Endothelial cell of umbilical vein (primary cell): ENCODE measurements at regions not wholly inside any gene's neighbourhood (a gene's known extent, or its start where the extent isn't known, plus 50 kb on each side); places are given as distances from the start of the nearest gene placed in this dataset.

Experiments
- BruUV-seq: library from RNA; stranded (reverse); fragments of 400-500 nt; replicated peaks from 2 replicates; lab custom pipeline; 2021; lab: Mats Ljungman, UMichigan
- CTCF ChIA-PET: fragments of 300-600, 350-600 bp; sonication (Branson Sonifier 250); formaldehyde crosslinking; loops from one replicate; lab custom pipeline; 2021; ENCODE audit warnings: antibody characterized with exemption, inconsistent platforms; lab: Charles Lee
- POLR2A ChIA-PET: fragments of 300-600, 350-600 bp; sonication (Branson Sonifier 250); formaldehyde crosslinking; loops from one replicate; lab custom pipeline; 2021; ENCODE audit warnings: antibody characterized with exemption, inconsistent platforms; lab: Charles Lee
- DNase-seq: peaks from one replicate; pipeline ENCODE4 v3.0.0-alpha.2; 2011; ENCODE audit warnings: low read depth, low spot score
- FAIRE-seq: peaks from 2 replicates; lab custom pipeline; 2011; peaks lifted over from hg19 to GRCh38; lab: Jason Lieb, UNC
- H2AFZ ChIP-seq: 2 replicates; pipeline ENCODE4 v1.6.0; 2012; ENCODE audit warnings: low read depth, low read length, control low read depth, inconsistent platforms
- H3K27ac ChIP-seq: 2 replicates; pipeline ENCODE4 v1.5.1; 2011; ENCODE audit warnings: low read depth, mild to moderate bottlenecking, control low read depth, low read length, moderate library complexity; ENCODE audit not compliant: insufficient read depth
- H3K27me3 ChIP-seq, 2 experiments: 2 replicates each; pipeline versions ENCODE4 v1.6.0 to v1.6.1; 2011; ENCODE audit warnings: low read length in 2 of 2, mixed read lengths in 1 of 2; ENCODE audit not compliant: control insufficient read depth in 2 of 2, insufficient read depth in 2 of 2
- H3K36me3 ChIP-seq, 2 experiments: 2 replicates in 1 of 2; 3 replicates in 1 of 2; pipeline ENCODE4 v1.5.1; 2011; ENCODE audit warnings: low read length in 2 of 2, mild to moderate bottlenecking in 1 of 2, moderate library complexity in 1 of 2; ENCODE audit not compliant: control insufficient read depth in 2 of 2, insufficient read depth in 2 of 2; ENCODE audit errors: extremely low read depth in 1 of 2
- H3K4me1 ChIP-seq: 3 replicates; pipeline ENCODE4 v1.5.1; 2011; ENCODE audit warnings: mild to moderate bottlenecking, low read length; ENCODE audit not compliant: control insufficient read depth, insufficient read depth; ENCODE audit errors: extremely low read depth
- H3K4me2 ChIP-seq: 2 replicates; pipeline ENCODE4 v1.6.1; 2011; ENCODE audit warnings: low read length, control low read depth, mixed read lengths; ENCODE audit not compliant: insufficient read depth
- H3K4me3 ChIP-seq, 3 experiments: fragments of 200-600 bp in 1 of 3; sonication (generic), shearing (Covaris generic) in 1 of 3; replicated peaks in 1 of 3; 2 replicates each; pipeline ENCODE4 v1.5.1; 2011 to 2016; ENCODE audit warnings: control low read depth in 3 of 3, low read length in 3 of 3, mild to moderate bottlenecking in 2 of 3, inconsistent platforms in 1 of 3, low read depth in 1 of 3, moderate library complexity in 1 of 3; ENCODE audit not compliant: insufficient read depth in 1 of 3
- H3K79me2 ChIP-seq: 2 replicates; pipeline ENCODE4 v1.6.0; 2012; ENCODE audit warnings: low read length, inconsistent platforms; ENCODE audit not compliant: control insufficient read depth, insufficient read depth
- H3K9ac ChIP-seq: replicated peaks from 2 replicates; pipeline ENCODE3; 2011; ENCODE audit warnings: low read length, control low read depth; ENCODE audit not compliant: insufficient read depth; ENCODE audit errors: extremely low read depth
- H3K9me1 ChIP-seq: replicated peaks from 3 replicates; pipeline ENCODE4 v1.6.0; 2011; ENCODE audit warnings: mild to moderate bottlenecking, low read length; ENCODE audit not compliant: control insufficient read depth, insufficient read depth; ENCODE audit errors: extremely low read depth
- H3K9me3 ChIP-seq: replicated peaks from 2 replicates; pipeline ENCODE4 v1.5.1; 2012; ENCODE audit warnings: low read length, inconsistent platforms; ENCODE audit not compliant: control insufficient read depth, insufficient read depth
- H4K20me1 ChIP-seq: replicated peaks from 2 replicates; pipeline ENCODE3; 2011; ENCODE audit warnings: mild to moderate bottlenecking, low read length; ENCODE audit not compliant: control insufficient read depth, insufficient read depth; ENCODE audit errors: extremely low read depth
- EZH2 ChIP-seq: IDR thresholded peaks from 2 replicates; pipeline ENCODE4 v1.6.1; 2012; ENCODE audit warnings: borderline replicate concordance, low read depth, mild to moderate bottlenecking, moderate library complexity, low read length, inconsistent platforms; ENCODE audit not compliant: severe bottlenecking
- FOS ChIP-seq: IDR thresholded peaks from 2 replicates; pipeline ENCODE4 v1.6.1; 2011; ENCODE audit warnings: mild to moderate bottlenecking, low read length, moderate library complexity, borderline replicate concordance; ENCODE audit not compliant: insufficient read depth
- GATA2 ChIP-seq: IDR thresholded peaks from 2 replicates; pipeline ENCODE4 v1.7.0; 2011; ENCODE audit warnings: low read depth, mild to moderate bottlenecking, moderate library complexity, mixed read lengths, low read length; ENCODE audit not compliant: insufficient read length, insufficient read depth
- JUN ChIP-seq: IDR thresholded peaks from 2 replicates; pipeline ENCODE4 v1.6.1; 2011; ENCODE audit warnings: borderline replicate concordance, low read depth; ENCODE audit not compliant: insufficient read length, insufficient read depth
- MYC ChIP-seq: IDR thresholded peaks from one replicate; pipeline ENCODE4 v1.6.1; 2011; ENCODE audit warnings: mild to moderate bottlenecking, low read depth, low read length
- POLR2A ChIP-seq: IDR thresholded peaks from 2 replicates; pipeline ENCODE4 v1.6.1; 2012; ENCODE audit warnings: low read depth, mild to moderate bottlenecking, control low read depth, low read length
- POLR2AphosphoS5 ChIP-seq: IDR thresholded peaks from 2 replicates; pipeline ENCODE4 v1.6.1; 2012; ENCODE audit warnings: low read depth, mild to moderate bottlenecking, control low read depth, low read length, moderate library complexity; ENCODE audit not compliant: insufficient read depth
- dilution Hi-C: fragments of 300-500 bp; cut with MboI; formaldehyde crosslinking; loops from one replicate; pipeline ENCODE4 v1.15.0; 2019; ENCODE audit warnings: low sequenced_read_pairs; ENCODE audit not compliant: extremely low pct_ligation_motif_present
- intact Hi-C: fragments of 100-400 bp; cut with micrococcal nuclease; formaldehyde crosslinking; loops from one replicate; pipeline ENCODE4 v1.10.0; 2022
- TF ChIP-seq, protein P1 (sequence below), 2 donors: IDR thresholded peaks; 1 replicate in 1 of 2; 2 replicates in 1 of 2; pipeline ENCODE4 v1.5.1; 2011; ENCODE audit warnings: low read length in 2 of 2, mild to moderate bottlenecking in 2 of 2, moderate library complexity in 2 of 2, control low read depth in 1 of 2, inconsistent platforms in 1 of 2, low read depth in 1 of 2; ENCODE audit not compliant: insufficient read depth in 1 of 2; ENCODE audit errors: extremely low read depth in 1 of 2
- TF ChIP-seq, protein P2 (sequence below): IDR thresholded peaks from 2 replicates; pipeline ENCODE4 v1.6.1; 2011; ENCODE audit not compliant: insufficient read depth, insufficient read length

DNA sequence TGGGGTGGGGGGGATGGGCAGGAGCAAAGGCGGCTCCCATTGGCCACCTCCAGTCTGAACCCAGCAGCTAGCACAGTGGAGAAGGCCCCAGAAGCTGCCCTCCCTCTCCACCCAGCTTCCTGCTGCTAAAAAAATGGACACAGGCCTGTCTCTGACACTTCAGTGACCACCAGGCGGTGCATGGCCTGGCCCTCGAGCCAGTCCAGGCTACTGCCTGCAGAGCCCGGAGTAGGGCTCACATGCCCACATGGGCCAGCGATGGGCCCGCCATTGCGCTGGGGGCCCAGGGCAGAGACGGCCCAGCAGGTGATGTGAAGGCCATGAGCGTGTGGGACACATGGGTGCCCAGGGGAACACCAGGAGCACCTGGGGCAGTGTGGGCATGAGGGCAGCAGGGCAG, 52.1 kb upstream of the NOTCH1 start:
- FAIRE-seq: no peak
- H3K4me1 ChIP-seq: no peaks in the 10 kb centered on the region
- H2AFZ ChIP-seq: no peak overlapping the region
- POLR2A ChIA-PET: no interaction called here
- intact Hi-C loops: no loop called here
- no peaks in the 10 kb centered on the region for H3K79me2 ChIP-seq
- no peak overlapping the region for H3K9ac ChIP-seq
- H3K27me3 ChIP-seq: no peaks in the 10 kb centered on the region
- dilution Hi-C loops: no loop called here
- H3K36me3 ChIP-seq: no peaks in the 10 kb centered on the region
- H3K4me2 ChIP-seq: no peak overlapping the region
- no peak overlapping the region for H3K4me3 ChIP-seq
- CTCF ChIA-PET: interaction anchor here (0.9 kb wide), 1 partner anchor 27 kb away, joined by 10 read pairs; no protein-coding TSS in a partner anchor
- H4K20me1 ChIP-seq: no peaks in the 10 kb centered on the region
- BruUV-seq: no TSS peak
- no peaks in the 10 kb centered on the region for H3K9me3 ChIP-seq
- TF ChIP-seq FOS (no peak), GATA2 (no peak), JUN (no peak), MYC (no peak), EZH2 (no peak), POLR2A (no peak), POLR2AphosphoS5 (no peak)
- TF ChIP-seq, protein P1, sequence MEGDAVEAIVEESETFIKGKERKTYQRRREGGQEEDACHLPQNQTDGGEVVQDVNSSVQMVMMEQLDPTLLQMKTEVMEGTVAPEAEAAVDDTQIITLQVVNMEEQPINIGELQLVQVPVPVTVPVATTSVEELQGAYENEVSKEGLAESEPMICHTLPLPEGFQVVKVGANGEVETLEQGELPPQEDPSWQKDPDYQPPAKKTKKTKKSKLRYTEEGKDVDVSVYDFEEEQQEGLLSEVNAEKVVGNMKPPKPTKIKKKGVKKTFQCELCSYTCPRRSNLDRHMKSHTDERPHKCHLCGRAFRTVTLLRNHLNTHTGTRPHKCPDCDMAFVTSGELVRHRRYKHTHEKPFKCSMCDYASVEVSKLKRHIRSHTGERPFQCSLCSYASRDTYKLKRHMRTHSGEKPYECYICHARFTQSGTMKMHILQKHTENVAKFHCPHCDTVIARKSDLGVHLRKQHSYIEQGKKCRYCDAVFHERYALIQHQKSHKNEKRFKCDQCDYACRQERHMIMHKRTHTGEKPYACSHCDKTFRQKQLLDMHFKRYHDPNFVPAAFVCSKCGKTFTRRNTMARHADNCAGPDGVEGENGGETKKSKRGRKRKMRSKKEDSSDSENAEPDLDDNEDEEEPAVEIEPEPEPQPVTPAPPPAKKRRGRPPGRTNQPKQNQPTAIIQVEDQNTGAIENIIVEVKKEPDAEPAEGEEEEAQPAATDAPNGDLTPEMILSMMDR (IDR thresholded peaks at IDR 0.05; ENCODE audit: extremely low read depth in 1 of 2, insufficient read depth in 1 of 2, low read depth in 1 of 2, low read length in 2 of 2): no peak
- TF ChIP-seq, protein P2, sequence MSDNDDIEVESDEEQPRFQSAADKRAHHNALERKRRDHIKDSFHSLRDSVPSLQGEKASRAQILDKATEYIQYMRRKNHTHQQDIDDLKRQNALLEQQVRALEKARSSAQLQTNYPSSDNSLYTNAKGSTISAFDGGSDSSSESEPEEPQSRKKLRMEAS: no peak
- DNase-seq: no peak
- H3K9me1 ChIP-seq: no peaks in the 10 kb centered on the region
- no peak overlapping the region for H3K27ac ChIP-seq
